GM12878 (cell line): ENCODE measurements at regions not wholly inside any gene's neighbourhood (a gene's known extent, or its start where the extent isn't known, plus 50 kb on each side); places are given as distances from the start of the nearest gene placed in this dataset.

Experiments used
- ATAC-seq: fragments of 200-7000 bp; cut with Tn5 transposase; 3 replicates; pipeline ENCODE4 v1.9.1; 2020; ENCODE audit warnings: mild to moderate bottlenecking, moderate library complexity
- BruUV-seq: library from RNA; stranded (reverse); fragments of 400-500 nt; replicated peaks from 2 replicates; lab custom pipeline; 2021; lab: Mats Ljungman, UMichigan
- CTCF ChIA-PET: fragments of 300-600 bp; sonication (Branson Sonifier 250); formaldehyde crosslinking; extraction: SDS; loops from one replicate; lab custom pipeline; 2021; ENCODE audit warnings: inconsistent platforms; lab: Yijun Ruan, JAX
- POLR2A ChIA-PET: fragments of 350-600 bp; formaldehyde crosslinking; extraction: SDS; loops from one replicate; lab custom pipeline; 2021; ENCODE audit warnings: inconsistent platforms; lab: Charles Lee
- RAD21 ChIA-PET: fragments of 300-600 bp; sonication (Branson Sonifier 250); formaldehyde crosslinking; loops from one replicate; lab custom pipeline; 2023; ENCODE audit warnings: antibody characterized with exemption; ENCODE audit not compliant: unreplicated experiment; lab: Charles Lee
- SMC1A ChIA-PET: fragments of 300-600 bp; sonication (Branson Sonifier 250); formaldehyde crosslinking; loops from one replicate; lab custom pipeline; 2023; ENCODE audit not compliant: unreplicated experiment, uncharacterized antibody; lab: Charles Lee
- DNase-seq: peaks from one replicate; pipeline ENCODE4 v3.0.0-alpha.2; 2011; ENCODE audit warnings: low read depth, low spot score
- FAIRE-seq: peaks from 3 replicates; lab custom pipeline; 2011; peaks lifted over from hg19 to GRCh38; lab: Jason Lieb, UNC
- H2AFZ ChIP-seq: 2 replicates; pipeline ENCODE4 v1.6.0; 2011; ENCODE audit warnings: low read depth, low read length, control low read depth; ENCODE audit not compliant: control insufficient read depth
- H3K27ac ChIP-seq: 2 replicates; pipeline ENCODE4 v1.5.1; 2011; ENCODE audit warnings: control low read depth; ENCODE audit not compliant: control insufficient read depth, insufficient read depth
- H3K27me3 ChIP-seq, 2 experiments: replicated peaks in 1 of 2; 2 replicates each; pipeline versions ENCODE4 v1.6.0 to v1.6.1; 2011; ENCODE audit warnings: low read length in 1 of 2; ENCODE audit not compliant: control insufficient read depth in 2 of 2, insufficient read depth in 2 of 2
- H3K36me3 ChIP-seq, 2 experiments: 2 replicates each; pipeline ENCODE4 v1.5.1; 2011; ENCODE audit warnings: low read length in 1 of 2; ENCODE audit not compliant: control insufficient read depth in 2 of 2, insufficient read depth in 2 of 2
- H3K4me1 ChIP-seq: 2 replicates; pipeline ENCODE4 v1.6.1; 2011; ENCODE audit warnings: mild to moderate bottlenecking, low read length, moderate library complexity, mixed read lengths; ENCODE audit not compliant: control insufficient read depth, insufficient read depth
- H3K4me2 ChIP-seq: 2 replicates; pipeline ENCODE4 v1.6.0; 2011; ENCODE audit warnings: control low read depth; ENCODE audit not compliant: control insufficient read depth, insufficient read depth
- H3K4me3 ChIP-seq: fragments of 200-600 bp; sonication (generic); 2 replicates; pipeline ENCODE4 v1.5.1; 2016
- H3K79me2 ChIP-seq: 2 replicates; pipeline ENCODE4 v1.6.0; 2011; ENCODE audit warnings: low read length; ENCODE audit not compliant: control insufficient read depth, insufficient read depth
- H3K9ac ChIP-seq: 2 replicates; pipeline ENCODE4 v1.8.0; 2011; ENCODE audit warnings: low read length, control low read depth, mixed read lengths; ENCODE audit not compliant: control insufficient read depth, insufficient read depth
- H3K9me3 ChIP-seq: replicated peaks from 3 replicates; pipeline ENCODE4 v1.5.1; 2011; ENCODE audit warnings: mild to moderate bottlenecking, low read length; ENCODE audit not compliant: control insufficient read depth, insufficient read depth
- H4K20me1 ChIP-seq: 2 replicates; pipeline ENCODE4 v1.6.0; 2011; ENCODE audit not compliant: control insufficient read depth, insufficient read depth
- BHLHE40 ChIP-seq, 2 experiments: fragments of 450-650 bp in 1 of 2; IDR thresholded peaks; 2 replicates each; pipeline ENCODE4 v1.6.1; 2011 to 2017; ENCODE audit warnings: low read depth in 2 of 2, borderline replicate concordance in 1 of 2, improper control_type of control experiment in 1 of 2, low read length in 1 of 2, mild to moderate bottlenecking in 1 of 2
- CBX5 ChIP-seq: sonication (generic); IDR thresholded peaks from 2 replicates; pipeline ENCODE4 v1.6.1; 2016; ENCODE audit warnings: low read depth, moderate library complexity, mild to moderate bottlenecking, inconsistent platforms
- CEBPB ChIP-seq, 2 experiments: fragments of 150-350 bp in 1 of 2; IDR thresholded peaks; 2 replicates each; pipeline ENCODE4 v1.6.1; 2012 to 2014; ENCODE audit warnings: low read depth in 2 of 2, low read length in 2 of 2, borderline replicate concordance in 1 of 2, inconsistent platforms in 1 of 2
- CHD4 ChIP-seq: fragments of 200-600 bp; sonication (generic); IDR thresholded peaks from 2 replicates; pipeline ENCODE4 v1.6.1; 2016; ENCODE audit warnings: mild to moderate bottlenecking
- JUNB ChIP-seq: IDR thresholded peaks from 2 replicates; pipeline ENCODE4 v1.6.1; 2016; ENCODE audit warnings: antibody characterized with exemption, mild to moderate bottlenecking
- MTA2 ChIP-seq: fragments of 450-650 bp; IDR thresholded peaks from 2 replicates; pipeline ENCODE4 v1.6.1; 2016; ENCODE audit warnings: low read depth, mild to moderate bottlenecking, moderate library complexity
- NBN ChIP-seq: fragments of 450-650 bp; IDR thresholded peaks from 2 replicates; pipeline ENCODE4 v1.6.1; 2016
- RAD21 ChIP-seq: IDR thresholded peaks from 2 replicates; pipeline ENCODE4 v1.6.1; 2011; ENCODE audit warnings: mild to moderate bottlenecking, low read depth, low read length, moderate library complexity; ENCODE audit not compliant: insufficient read depth
- RELA ChIP-seq: fragments of 450-650 bp; IDR thresholded peaks from 2 replicates; pipeline ENCODE4 v1.8.0; 2014; ENCODE audit warnings: borderline replicate concordance; ENCODE audit not compliant: partially characterized antibody
- RFX5 ChIP-seq: IDR thresholded peaks from 2 replicates; pipeline ENCODE4 v1.6.1; 2011; ENCODE audit warnings: low read depth, low read length, improper control_type of control experiment
- ZBED1 ChIP-seq: IDR thresholded peaks from 2 replicates; pipeline ENCODE4 v1.6.1; 2016; ENCODE audit warnings: borderline replicate concordance
- ZNF274 ChIP-seq: IDR thresholded peaks from one replicate; pipeline ENCODE4 v1.8.0; 2011; ENCODE audit not compliant: insufficient read length, insufficient read depth
- WGBS: methylation state at CpG from one replicate; pipeline ENCODE4 v1.1.6; 2016; ENCODE audit warnings: low lambda C conversion rate; ENCODE audit not compliant: insufficient replicate concordance, insufficient coverage; ENCODE audit errors: missing lambda C conversion rate; 5-methylcytosine and 5-hydroxymethylcytosine counted together
- in situ Hi-C: fragments of 300-500 bp; cut with MboI; formaldehyde crosslinking; loops from 9 replicates; pipeline ENCODE4 v1.14.3; 2018; ENCODE audit warnings: mixed read lengths
- intact Hi-C: fragments of 100-400 bp; cut with micrococcal nuclease; formaldehyde crosslinking; loops from one replicate; pipeline ENCODE4 v1.14.2; 2022; ENCODE audit not compliant: unreplicated experiment
- TF ChIP-seq, protein P1 (sequence below): fragments of 450-650 bp; IDR thresholded peaks from 2 replicates; pipeline ENCODE4 v1.6.1; 2017; ENCODE audit warnings: mild to moderate bottlenecking
- TF ChIP-seq, protein P2 (sequence below): fragments of 450-650 bp; formaldehyde crosslinking; IDR thresholded peaks from 2 replicates; pipeline ENCODE4 v1.4.0; 2020; ENCODE audit warnings: mild to moderate bottlenecking, moderate library complexity
- TF ChIP-seq, protein P3 (sequence below): IDR thresholded peaks from 2 replicates; pipeline ENCODE4 v1.6.1; 2012; ENCODE audit warnings: low read length, inconsistent platforms

DNA sequence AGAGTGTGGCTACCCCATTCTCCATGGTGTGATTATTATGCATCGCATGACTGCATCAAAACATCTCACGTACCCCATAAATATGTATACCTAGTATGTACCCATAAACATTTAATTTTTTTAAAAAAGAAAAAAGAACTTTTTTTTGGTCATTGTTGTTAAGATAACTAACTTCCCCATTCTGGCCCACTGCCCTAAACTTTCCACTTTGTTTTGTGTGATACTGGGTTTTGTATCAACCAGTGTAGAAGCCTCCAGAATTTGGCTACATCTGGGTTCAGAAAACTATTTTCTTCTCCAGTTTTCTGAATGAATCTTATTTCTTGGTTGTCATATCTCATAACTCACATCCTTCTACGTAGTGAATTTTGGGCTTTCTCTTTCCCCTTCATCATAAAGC, 62.3 kb upstream of the NABP1 start:
- ATAC-seq, result no peak
- 78% methylated on average over 3 of the region's 3 CpGs for WGBS

More for the DNA sequence above, 62.3 kb upstream of the NABP1 start:
- FAIRE-seq, result no peak
- H3K27me3 ChIP-seq, result no peaks in the 10 kb centered on the region
- H3K4me3 ChIP-seq, result no peak overlapping the region
- no peak for DNase-seq
- no peak overlapping the region for H3K4me2 ChIP-seq
- BruUV-seq, result no TSS peak
- ChIA-PET CTCF (interaction anchor here (1.0 to 1.5 kb wide), 2 partner anchors 44 to 398 kb away, joined by 3 to 4 read pairs; no protein-coding TSS in a partner anchor), SMC1A (interaction anchor here (1.9 to 10.2 kb wide), 6 partner anchors 9 to 62 kb away, joined by 5 to 136 read pairs (median 24); partner anchors contain the start of gene NABP1), RAD21 (interaction anchor here (0.7 to 6.3 kb wide), 3 partner anchors 52 to 64 kb away, joined by 4 to 52 read pairs (median 51); partner anchors contain the start of gene NABP1), POLR2A (interaction anchor here (1.3 to 10.3 kb wide), 4 partner anchors 13 to 62 kb away, joined by 3 to 102 read pairs (median 10); partner anchors contain the start of gene NABP1)
- H3K36me3 ChIP-seq, result no peaks in the 10 kb centered on the region
- no peak overlapping the region for H2AFZ ChIP-seq
- no peaks in the 10 kb centered on the region for H3K9me3 ChIP-seq
- peaks cover 23% of the 10 kb centered on the region for H3K4me1 ChIP-seq
- H3K27ac ChIP-seq, result no peak overlapping the region
- TF ChIP-seq, protein P1, sequence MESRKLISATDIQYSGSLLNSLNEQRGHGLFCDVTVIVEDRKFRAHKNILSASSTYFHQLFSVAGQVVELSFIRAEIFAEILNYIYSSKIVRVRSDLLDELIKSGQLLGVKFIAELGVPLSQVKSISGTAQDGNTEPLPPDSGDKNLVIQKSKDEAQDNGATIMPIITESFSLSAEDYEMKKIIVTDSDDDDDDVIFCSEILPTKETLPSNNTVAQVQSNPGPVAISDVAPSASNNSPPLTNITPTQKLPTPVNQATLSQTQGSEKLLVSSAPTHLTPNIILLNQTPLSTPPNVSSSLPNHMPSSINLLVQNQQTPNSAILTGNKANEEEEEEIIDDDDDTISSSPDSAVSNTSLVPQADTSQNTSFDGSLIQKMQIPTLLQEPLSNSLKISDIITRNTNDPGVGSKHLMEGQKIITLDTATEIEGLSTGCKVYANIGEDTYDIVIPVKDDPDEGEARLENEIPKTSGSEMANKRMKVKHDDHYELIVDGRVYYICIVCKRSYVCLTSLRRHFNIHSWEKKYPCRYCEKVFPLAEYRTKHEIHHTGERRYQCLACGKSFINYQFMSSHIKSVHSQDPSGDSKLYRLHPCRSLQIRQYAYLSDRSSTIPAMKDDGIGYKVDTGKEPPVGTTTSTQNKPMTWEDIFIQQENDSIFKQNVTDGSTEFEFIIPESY, result no peak
- no peak for TF ChIP-seq RFX5
- TF ChIP-seq MTA2, result no peak
- no peak for TF ChIP-seq BHLHE40 (IDR thresholded peaks at IDR 0.05; ENCODE audit: borderline replicate concordance in 1 of 2, low read depth in 2 of 2, low read length in 1 of 2)
- TF ChIP-seq, protein P2, sequence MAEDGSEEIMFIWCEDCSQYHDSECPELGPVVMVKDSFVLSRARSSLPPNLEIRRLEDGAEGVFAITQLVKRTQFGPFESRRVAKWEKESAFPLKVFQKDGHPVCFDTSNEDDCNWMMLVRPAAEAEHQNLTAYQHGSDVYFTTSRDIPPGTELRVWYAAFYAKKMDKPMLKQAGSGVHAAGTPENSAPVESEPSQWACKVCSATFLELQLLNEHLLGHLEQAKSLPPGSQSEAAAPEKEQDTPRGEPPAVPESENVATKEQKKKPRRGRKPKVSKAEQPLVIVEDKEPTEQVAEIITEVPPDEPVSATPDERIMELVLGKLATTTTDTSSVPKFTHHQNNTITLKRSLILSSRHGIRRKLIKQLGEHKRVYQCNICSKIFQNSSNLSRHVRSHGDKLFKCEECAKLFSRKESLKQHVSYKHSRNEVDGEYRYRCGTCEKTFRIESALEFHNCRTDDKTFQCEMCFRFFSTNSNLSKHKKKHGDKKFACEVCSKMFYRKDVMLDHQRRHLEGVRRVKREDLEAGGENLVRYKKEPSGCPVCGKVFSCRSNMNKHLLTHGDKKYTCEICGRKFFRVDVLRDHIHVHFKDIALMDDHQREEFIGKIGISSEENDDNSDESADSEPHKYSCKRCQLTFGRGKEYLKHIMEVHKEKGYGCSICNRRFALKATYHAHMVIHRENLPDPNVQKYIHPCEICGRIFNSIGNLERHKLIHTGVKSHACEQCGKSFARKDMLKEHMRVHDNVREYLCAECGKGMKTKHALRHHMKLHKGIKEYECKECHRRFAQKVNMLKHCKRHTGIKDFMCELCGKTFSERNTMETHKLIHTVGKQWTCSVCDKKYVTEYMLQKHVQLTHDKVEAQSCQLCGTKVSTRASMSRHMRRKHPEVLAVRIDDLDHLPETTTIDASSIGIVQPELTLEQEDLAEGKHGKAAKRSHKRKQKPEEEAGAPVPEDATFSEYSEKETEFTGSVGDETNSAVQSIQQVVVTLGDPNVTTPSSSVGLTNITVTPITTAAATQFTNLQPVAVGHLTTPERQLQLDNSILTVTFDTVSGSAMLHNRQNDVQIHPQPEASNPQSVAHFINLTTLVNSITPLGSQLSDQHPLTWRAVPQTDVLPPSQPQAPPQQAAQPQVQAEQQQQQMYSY (CRISPR knock-in tag), result no peak
- TF ChIP-seq RELA, result no peak
- TF ChIP-seq CHD4, result no peak
- TF ChIP-seq, protein P3, sequence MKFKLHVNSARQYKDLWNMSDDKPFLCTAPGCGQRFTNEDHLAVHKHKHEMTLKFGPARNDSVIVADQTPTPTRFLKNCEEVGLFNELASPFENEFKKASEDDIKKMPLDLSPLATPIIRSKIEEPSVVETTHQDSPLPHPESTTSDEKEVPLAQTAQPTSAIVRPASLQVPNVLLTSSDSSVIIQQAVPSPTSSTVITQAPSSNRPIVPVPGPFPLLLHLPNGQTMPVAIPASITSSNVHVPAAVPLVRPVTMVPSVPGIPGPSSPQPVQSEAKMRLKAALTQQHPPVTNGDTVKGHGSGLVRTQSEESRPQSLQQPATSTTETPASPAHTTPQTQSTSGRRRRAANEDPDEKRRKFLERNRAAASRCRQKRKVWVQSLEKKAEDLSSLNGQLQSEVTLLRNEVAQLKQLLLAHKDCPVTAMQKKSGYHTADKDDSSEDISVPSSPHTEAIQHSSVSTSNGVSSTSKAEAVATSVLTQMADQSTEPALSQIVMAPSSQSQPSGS, result no peak
- TF ChIP-seq CEBPB (IDR thresholded peaks at IDR 0.05; ENCODE audit: borderline replicate concordance in 1 of 2, low read depth in 2 of 2, low read length in 2 of 2), result no peak
- no peak for TF ChIP-seq NBN
- TF ChIP-seq CBX5, result no peak
- no peak for TF ChIP-seq JUNB
- no peak for TF ChIP-seq RAD21
- TF ChIP-seq ZNF274, result no peak
- no peak for TF ChIP-seq ZBED1
- no peaks in the 10 kb centered on the region for H3K79me2 ChIP-seq
- H3K9ac ChIP-seq, result no peak overlapping the region
- no peaks in the 10 kb centered on the region for H4K20me1 ChIP-seq
- intact Hi-C loops (loop anchor here (5.0 kb wide), 1 partner anchor 43 kb away; no protein-coding TSS in a partner anchor), in situ Hi-C loops (no loop called here)
